Jurkat, Clone E6-1 (cell line): ENCODE measurements at regions not wholly inside any gene's neighbourhood (a gene's known extent, or its start where the extent isn't known, plus 50 kb on each side); places are given as distances from the start of the nearest gene placed in this dataset.

Source experiments
- DNase-seq: peaks from one replicate; pipeline ENCODE4 v3.0.0-alpha.2; 2011; ENCODE audit warnings: low read depth, low spot score
- H3K4me3 ChIP-seq: 2 replicates; pipeline ENCODE4 v1.5.1; 2011; ENCODE audit warnings: mild to moderate bottlenecking, low read length, control low read depth, moderate library complexity

- H3K4me3 ChIP-seq, result no peak overlapping the region
- no peak for DNase-seq
Observed at GRCh38 chr14:83764656-83765599, 1765.0 kb upstream of the FLRT2 start.

DNA sequence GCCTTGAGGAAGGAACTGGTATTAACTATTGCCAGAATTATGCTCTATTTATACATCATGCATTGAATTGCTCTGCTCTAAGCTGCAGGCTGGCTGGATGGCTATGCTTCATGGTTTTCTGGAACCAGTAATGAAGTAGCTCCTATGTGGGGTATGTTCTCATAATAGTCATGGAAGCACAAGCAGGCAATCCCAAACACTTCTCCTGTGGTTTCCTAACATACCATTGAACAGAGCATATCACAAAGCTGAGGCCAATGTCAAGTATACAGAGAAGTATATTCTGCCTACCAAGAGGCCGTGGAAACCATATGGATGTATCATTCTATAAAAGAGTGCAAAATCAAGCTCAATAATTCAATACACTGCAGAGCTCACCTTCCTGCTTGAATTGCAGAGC, 1752.4 kb upstream of the FLRT2 start:
- no peak overlapping the region for H3K4me3 ChIP-seq
- DNase-seq, result no peak

DNA sequence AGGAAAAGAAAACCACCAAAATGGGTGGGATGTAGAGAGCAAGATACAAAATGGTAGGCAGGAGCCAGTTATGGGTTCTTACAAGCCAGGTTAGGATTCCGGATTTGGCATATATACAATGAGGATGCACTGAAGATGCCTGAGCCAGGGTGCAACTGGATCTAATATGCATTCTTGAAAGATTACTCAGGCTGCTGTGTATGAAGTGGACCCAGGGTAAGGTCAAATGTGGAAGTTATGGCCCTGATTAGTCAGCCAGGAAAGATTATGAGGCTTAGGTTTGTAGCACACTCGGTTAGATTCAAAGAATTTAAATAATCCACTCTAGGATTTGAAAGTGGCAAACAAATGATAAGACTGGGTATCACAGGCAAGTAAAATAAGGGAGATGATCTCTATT, 1750.7 kb upstream of the FLRT2 start:
- H3K4me3 ChIP-seq, result no peak overlapping the region
- DNase-seq, result no peak

GRCh38 chr14:83780321-83780720, 1749.6 kb upstream of the FLRT2 start:
- H3K4me3 ChIP-seq, result no peak overlapping the region
- DNase-seq, result no peak

DNA sequence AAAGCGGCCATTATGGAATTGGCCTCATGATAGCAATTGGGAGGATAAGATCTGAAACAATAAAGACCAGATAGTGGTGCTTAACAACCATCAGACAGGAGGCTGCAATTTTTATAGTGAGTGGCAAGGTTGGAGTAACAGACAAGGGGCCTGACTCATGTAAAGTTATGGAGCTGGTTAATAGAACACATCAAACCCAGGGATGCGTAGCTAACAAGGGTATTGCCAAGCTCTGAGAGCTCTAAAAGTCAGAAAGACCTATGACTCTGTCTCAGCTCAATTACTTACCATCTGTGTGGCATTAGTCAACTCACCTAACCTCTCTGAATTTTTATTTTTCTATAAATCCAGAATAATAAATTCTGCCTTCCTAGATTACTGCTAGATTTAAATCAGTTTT, 1731.5 kb upstream of the FLRT2 start:
- no peak overlapping the region for H3K4me3 ChIP-seq
- DNase-seq, result no peak

GRCh38 chr14:83799233-83799632, 1730.7 kb upstream of the FLRT2 start:
- no peak for DNase-seq
- no peak overlapping the region for H3K4me3 ChIP-seq

GRCh38 chr14:83814896-83815295, 1715.0 kb upstream of the FLRT2 start:
- DNase-seq, result no peak
- H3K4me3 ChIP-seq, result no peak overlapping the region

DNA sequence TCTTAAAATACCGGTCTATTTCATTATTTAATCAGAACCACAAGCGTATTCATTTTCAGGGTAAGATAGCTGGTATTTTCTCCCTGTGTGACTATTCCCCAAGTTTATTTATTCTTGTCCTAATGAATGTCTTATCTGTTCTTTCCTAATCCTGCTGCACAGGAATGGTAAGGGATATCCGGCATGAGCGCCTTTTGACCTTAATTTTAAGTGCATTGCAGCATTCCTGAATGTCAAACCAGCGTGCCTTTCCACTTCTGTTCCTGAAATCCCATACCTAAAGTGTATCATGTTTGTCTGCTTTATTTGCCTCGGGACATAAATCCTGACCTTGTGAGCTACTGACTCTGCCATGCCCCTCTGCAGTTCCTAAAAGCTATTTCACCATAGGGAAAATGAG, 1713.2 kb upstream of the FLRT2 start:
- H3K4me3 ChIP-seq, result no peak overlapping the region
- DNase-seq, result no peak

DNA sequence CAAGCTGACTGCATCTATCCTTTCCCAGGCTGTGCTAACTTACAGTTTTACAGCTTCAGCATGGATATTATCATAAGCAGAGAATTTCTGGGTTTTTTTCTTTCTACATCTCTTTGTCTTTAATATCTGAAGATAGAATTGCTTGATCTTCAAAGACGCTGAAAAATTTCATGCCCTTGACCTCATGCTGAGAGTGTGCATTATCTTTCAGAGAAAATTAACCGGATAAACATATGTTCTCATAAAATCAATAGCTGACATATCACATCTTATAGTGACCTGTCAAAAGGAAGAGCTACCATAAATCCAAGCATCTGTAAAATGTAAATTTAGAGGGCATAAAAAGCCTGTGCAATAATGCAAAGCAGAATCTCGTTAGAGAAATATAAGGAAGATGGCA, 1704.1 kb upstream of the FLRT2 start:
- no peak overlapping the region for H3K4me3 ChIP-seq
- DNase-seq, result no peak

- DNase-seq, result no peak
- H3K4me3 ChIP-seq, result no peak overlapping the region
Observed at GRCh38 chr14:83826838-83827237, 1703.1 kb upstream of the FLRT2 start.

- no peak overlapping the region for H3K4me3 ChIP-seq
- DNase-seq, result no peak
Observed at GRCh38 chr14:83827383-83827782, 1702.6 kb upstream of the FLRT2 start.

GRCh38 chr14:83828406-83828805, 1701.5 kb upstream of the FLRT2 start:
- H3K4me3 ChIP-seq, result no peak overlapping the region
- no peak for DNase-seq

DNA sequence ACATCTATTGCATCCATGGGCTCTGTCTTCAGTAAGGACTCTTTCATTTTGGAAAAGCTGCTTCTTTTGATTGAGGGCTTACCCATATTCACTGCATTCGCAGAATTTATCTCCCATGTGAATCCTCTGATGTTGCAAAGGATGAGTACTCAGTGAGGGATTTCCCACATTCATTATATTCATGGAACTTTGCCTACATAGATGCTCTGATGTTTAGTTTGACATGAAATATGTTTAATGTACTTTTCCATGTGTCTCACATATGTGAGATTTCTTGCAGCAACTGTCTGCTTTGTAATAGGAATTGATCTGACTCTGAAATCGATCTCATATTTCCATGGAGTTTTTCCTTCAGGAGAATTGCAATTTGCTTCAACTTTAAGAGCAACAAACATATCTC, 1699.6 kb upstream of the FLRT2 start:
- DNase-seq, result no peak
- no peak overlapping the region for H3K4me3 ChIP-seq

GRCh38 chr14:83838226-83838625, 1691.7 kb upstream of the FLRT2 start:
- no peak for DNase-seq
- no peak overlapping the region for H3K4me3 ChIP-seq

GRCh38 chr14:83842547-83842946, 1687.4 kb upstream of the FLRT2 start:
- no peak for DNase-seq
- H3K4me3 ChIP-seq, result no peak overlapping the region

DNA sequence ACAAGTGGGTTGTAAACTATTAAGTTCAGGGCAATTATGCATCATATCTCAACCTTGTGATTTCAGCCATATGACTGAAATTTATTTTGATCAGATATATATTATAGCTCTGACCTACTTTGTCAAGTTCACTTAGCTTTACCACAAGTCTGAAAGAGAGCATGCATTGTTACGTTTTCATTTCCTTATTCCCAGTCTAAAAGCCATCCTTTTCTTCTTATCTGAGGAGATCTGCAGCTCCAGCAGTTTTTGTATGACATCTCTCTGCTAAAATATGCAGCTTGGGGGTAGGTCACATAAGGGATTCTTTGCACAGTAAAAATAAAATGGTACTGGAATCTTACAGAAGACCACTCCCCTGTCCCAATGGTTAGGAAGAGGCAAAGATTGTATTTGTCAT, 1682.8 kb upstream of the FLRT2 start:
- H3K4me3 ChIP-seq, result no peak overlapping the region
- DNase-seq, result no peak

DNA sequence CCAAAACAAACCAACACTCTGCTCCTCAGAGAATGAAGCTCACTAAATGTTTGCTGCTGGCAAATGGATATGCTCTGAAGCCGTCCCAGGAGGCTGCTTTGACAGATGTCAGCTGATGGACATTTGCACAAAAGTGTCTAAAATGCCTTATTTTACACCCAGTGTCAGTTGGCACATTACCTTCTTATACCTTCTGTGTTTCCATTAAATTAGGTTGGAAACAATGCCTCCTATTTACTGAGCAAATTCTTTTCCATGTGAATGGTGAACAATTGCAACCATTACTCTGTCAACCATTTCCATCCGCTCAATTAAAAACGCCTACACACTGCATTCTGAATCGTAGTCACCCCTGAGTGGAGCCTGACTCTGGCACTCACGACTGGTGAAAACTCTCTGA, 1679.9 kb upstream of the FLRT2 start:
- no peak for DNase-seq

DNA sequence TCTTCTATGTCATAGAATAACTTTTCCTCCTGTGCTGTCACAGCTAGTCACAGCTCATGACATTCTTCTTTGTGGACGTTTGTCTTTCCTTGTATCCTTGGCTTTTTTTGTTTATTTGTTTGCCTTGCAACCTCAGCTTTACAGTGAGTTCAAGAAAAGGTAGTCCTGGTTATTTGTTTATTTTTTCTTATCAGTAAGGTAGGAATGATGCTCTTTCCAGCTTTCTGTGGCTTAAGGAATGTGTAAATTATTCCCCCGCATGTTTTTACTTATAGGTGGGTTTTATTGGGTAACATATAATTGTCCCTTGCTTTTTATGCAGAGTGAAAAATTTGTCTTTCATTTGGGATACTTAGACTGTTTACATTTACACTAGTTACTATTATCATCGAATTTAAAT, 1673.6 kb upstream of the FLRT2 start:
- DNase-seq, result no peak

More for the DNA sequence above, 1679.9 kb upstream of the FLRT2 start:
- H3K4me3 ChIP-seq, result no peak overlapping the region

GRCh38 chr14:83860631-83861155, 1669.3 kb upstream of the FLRT2 start:
- no peak for DNase-seq
- no peak overlapping the region for H3K4me3 ChIP-seq

More for the DNA sequence above, 1673.6 kb upstream of the FLRT2 start:
- H3K4me3 ChIP-seq, result no peak overlapping the region

DNA sequence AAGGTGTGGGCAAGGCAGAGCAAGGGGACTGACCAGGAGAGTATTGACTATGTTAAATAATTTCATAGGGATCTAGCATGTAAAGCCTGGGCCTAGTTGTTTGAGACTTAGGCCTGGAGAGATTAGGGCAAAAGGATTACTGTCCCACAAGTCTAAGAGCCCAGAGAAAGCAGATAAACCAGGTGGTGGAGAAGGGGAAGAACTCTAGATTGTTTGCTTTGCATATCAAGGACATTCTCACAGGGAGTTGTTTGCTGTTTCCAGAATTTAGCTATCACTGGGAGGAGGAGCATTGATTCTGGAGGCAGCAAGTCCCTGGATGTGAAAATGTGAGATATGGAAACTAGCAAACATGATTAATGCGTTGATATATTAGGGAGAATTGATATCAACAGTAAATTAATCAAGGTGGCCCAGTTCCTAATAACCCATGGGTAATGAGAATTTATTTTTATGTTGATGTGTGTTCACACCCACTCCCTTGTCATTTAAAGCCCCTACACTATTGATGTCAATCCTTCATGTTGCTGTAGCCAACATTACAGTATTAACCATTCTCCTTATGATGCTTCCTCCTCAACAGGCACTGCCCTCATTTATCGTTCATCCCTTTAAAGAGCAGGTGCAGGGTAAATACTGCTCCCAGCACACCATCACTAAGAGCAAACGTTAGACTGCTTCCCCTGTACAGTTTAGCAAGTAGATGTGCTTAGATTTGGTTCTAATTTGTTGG, 1666.7 kb upstream of the FLRT2 start:
- DNase-seq, result no peak
- H3K4me3 ChIP-seq, result no peak overlapping the region
